ENCODE measurements at regions not wholly inside any gene's neighbourhood (a gene's known extent, or its start where the extent isn't known, plus 50 kb on each side); places are given as distances from the start of the nearest gene placed in this dataset.

DNA sequence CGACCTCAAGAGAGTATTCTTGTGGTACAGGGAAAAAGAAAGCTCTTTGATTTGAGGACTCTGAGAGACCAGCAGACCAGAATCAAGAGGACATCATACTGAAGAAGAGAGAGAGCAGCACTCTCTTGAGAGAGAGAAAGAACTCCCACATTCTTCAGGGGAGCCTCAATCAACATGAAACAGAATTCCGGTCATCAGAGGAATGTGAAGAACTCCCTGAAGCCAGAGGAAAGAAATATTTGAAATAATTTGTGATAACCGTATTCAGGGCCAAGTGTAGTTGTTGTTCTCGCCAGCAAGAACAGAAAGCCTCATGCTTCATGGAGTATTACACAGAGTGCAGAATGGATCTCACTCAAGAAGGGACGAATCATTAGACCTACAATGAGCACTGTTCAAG, 363.8 kb upstream of the TMEM132C start:
- H3K4me3 ChIP-seq (replicated peaks; ENCODE audit: low read depth, low read length): no peak overlapping the region
- TF ChIP-seq CTCF (IDR thresholded peaks at IDR 0.05; ENCODE audit: low read depth, low read length, missing control alignments): no peak
- no peak for DNase-seq (ENCODE audit: extremely low read depth, low read depth)

GRCh38 chr12:127909041-127909440, 357.9 kb upstream of the TMEM132C start:
- no peak for DNase-seq (ENCODE audit: extremely low read depth, low read depth)
- TF ChIP-seq CTCF (IDR thresholded peaks at IDR 0.05; ENCODE audit: low read depth, low read length, missing control alignments): no peak
- no peak overlapping the region for H3K4me3 ChIP-seq (replicated peaks; ENCODE audit: low read depth, low read length)

GRCh38 chr12:127911291-127911690, 355.7 kb upstream of the TMEM132C start:
- no peak for TF ChIP-seq CTCF (IDR thresholded peaks at IDR 0.05; ENCODE audit: low read depth, low read length, missing control alignments)
- DNase-seq (ENCODE audit: extremely low read depth, low read depth): no peak
- no peak overlapping the region for H3K4me3 ChIP-seq (replicated peaks; ENCODE audit: low read depth, low read length)

DNA sequence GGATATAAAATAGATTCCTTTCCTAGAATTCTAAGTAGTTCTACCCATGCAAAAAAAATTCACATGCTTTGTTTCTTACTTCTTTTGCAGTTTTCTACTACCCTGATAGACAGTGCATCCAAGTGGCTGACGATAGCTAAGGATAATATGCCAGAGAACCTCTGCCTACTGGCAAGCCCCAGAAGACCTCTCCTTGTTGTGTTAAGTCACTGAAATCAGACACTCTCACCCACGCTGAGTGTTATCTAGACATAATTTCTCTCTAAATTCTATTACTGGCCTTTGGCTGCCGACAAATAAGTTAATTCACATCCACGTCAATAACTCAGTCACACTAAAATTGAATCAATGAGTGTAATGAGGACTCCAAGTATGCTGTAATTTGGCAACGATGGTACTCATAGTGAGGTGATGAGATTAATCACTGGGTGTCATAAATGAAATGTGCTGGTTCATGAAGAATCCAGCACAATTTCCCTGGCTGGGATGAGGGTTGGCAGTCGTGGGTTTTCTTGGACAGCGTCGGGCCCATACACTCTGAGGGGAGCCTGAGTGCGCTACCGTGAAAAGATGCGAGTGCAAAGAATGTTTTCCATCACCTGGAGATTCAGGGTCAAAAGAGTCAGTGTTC, 354.8 kb upstream of the TMEM132C start:
- no peak overlapping the region for H3K4me3 ChIP-seq (replicated peaks; ENCODE audit: low read depth, low read length)
- no peak for TF ChIP-seq CTCF (IDR thresholded peaks at IDR 0.05; ENCODE audit: low read depth, low read length, missing control alignments)
- no peak for DNase-seq (ENCODE audit: extremely low read depth, low read depth)

GRCh38 chr12:127923501-127923900, 343.5 kb upstream of the TMEM132C start:
- TF ChIP-seq CTCF (IDR thresholded peaks at IDR 0.05; ENCODE audit: low read depth, low read length, missing control alignments): no peak
- DNase-seq (ENCODE audit: extremely low read depth, low read depth): no peak
- no peak overlapping the region for H3K4me3 ChIP-seq (replicated peaks; ENCODE audit: low read depth, low read length)

DNA sequence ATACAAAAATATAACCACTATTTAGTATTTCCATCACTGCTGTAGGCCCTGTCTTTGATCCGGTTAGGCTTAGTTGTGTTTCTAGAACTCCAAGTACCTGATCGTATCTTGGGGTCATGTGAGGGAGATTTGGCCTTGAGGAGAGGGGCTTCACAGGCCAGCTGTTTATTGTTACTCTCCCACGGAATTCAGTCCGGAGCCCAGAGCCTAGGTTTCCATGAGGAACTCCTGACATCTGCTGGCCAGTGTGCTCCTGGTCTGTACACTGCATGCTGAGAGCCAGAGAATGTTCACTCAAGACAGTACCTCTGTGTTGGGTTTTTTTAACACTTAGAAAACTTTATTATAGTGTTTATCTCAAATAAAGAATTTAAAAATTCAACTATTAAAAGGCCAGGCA, 341.0 kb upstream of the TMEM132C start:
- H3K4me3 ChIP-seq (replicated peaks; ENCODE audit: low read depth, low read length): no peak overlapping the region
- no peak for DNase-seq (ENCODE audit: extremely low read depth, low read depth)
- peak; percentile 44 for TF ChIP-seq CTCF (IDR thresholded peaks at IDR 0.05; ENCODE audit: low read depth, low read length, missing control alignments)

DNA sequence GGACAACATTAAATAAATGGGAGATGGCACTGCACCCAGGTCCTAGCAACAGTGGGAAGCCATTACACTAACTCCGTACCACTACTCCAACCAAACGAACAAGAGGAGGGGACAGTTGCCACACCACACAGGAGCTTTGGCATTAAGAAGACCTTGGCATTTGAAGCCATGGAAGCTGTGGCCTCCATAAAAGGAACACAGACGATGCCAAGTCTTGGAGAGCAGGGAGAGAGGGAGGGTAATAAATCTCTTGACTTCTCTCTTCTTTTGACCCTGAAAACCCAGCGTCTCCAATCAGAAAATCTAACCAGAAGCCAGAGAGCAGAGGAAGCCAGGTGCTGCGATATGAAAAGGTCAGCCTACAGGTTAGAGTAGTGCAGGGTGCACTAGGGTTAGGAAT, 338.8 kb upstream of the TMEM132C start:
- no peak for TF ChIP-seq CTCF (IDR thresholded peaks at IDR 0.05; ENCODE audit: low read depth, low read length, missing control alignments)
- no peak overlapping the region for H3K4me3 ChIP-seq (replicated peaks; ENCODE audit: low read depth, low read length)
- no peak for DNase-seq (ENCODE audit: extremely low read depth, low read depth)
